HepG2 (cell line): ENCODE measurements at regions not wholly inside any gene's neighbourhood (a gene's known extent, or its start where the extent isn't known, plus 50 kb on each side); places are given as distances from the start of the nearest gene placed in this dataset.
A peak's percentile ranks its signal among the peaks of the same experiment; 100 is the strongest.

Experiments
- ATAC-seq: fragments of 200-7000 bp; cut with Tn5 transposase; 3 replicates; pipeline ENCODE4 v1.9.1; 2020; ENCODE audit warnings: mild to moderate bottlenecking, moderate library complexity
- BruUV-seq: library from RNA; stranded (reverse); fragments of 400-500 nt; replicated peaks from 2 replicates; lab custom pipeline; 2021; lab: Mats Ljungman, UMichigan
- CTCF ChIA-PET: fragments of 300-600 bp; formaldehyde crosslinking; extraction: SDS; loops from one replicate; lab custom pipeline; 2021; ENCODE audit warnings: low total read pairs, inconsistent platforms, low intra/inter-chr PET ratio; lab: Yijun Ruan, JAX
- POLR2A ChIA-PET: fragments of 350-600 bp; sonication (Branson Sonifier 250); formaldehyde crosslinking; loops from one replicate; lab custom pipeline; 2020; ENCODE audit warnings: antibody characterized with exemption, inconsistent platforms; lab: Yijun Ruan, JAX
- DNase-seq: peaks from one replicate; pipeline ENCODE4 v3.0.0-alpha.2; 2015; ENCODE audit warnings: low spot score
- FAIRE-seq: peaks from 3 replicates; lab custom pipeline; 2011; peaks lifted over from hg19 to GRCh38; lab: Jason Lieb, UNC
- H2AFZ ChIP-seq: one replicate; pipeline ENCODE4 v1.6.1; 2011; ENCODE audit warnings: low read length, inconsistent platforms
- H3K27ac ChIP-seq: fragments of 300-600 bp; 3 replicates; pipeline ENCODE4 v1.8.0; 2011; ENCODE audit warnings: mixed run types, mild to moderate bottlenecking, mixed read lengths, low read length, inconsistent platforms; ENCODE audit not compliant: insufficient read depth; ENCODE audit errors: extremely low read length
- H3K27me3 ChIP-seq, 2 experiments: fragments of 200-600 bp in 1 of 2; 2 replicates in 1 of 2; 3 replicates in 1 of 2; pipeline versions ENCODE4 v1.6.0 to v1.8.0; 2011; ENCODE audit warnings: low read length in 2 of 2, mild to moderate bottlenecking in 2 of 2, moderate library complexity in 2 of 2, inconsistent platforms in 1 of 2; ENCODE audit not compliant: insufficient read depth in 2 of 2, control insufficient read depth in 1 of 2
- H3K36me3 ChIP-seq, 2 experiments: fragments of 200-600 bp in 1 of 2; replicated peaks in 1 of 2; 2 replicates in 1 of 2; 3 replicates in 1 of 2; pipeline versions ENCODE4 v1.5.1 to v1.8.0; 2011; ENCODE audit warnings: low read length in 2 of 2, inconsistent platforms in 1 of 2; ENCODE audit not compliant: insufficient read depth in 2 of 2, control insufficient read depth in 1 of 2
- H3K4me1 ChIP-seq: 2 replicates; pipeline ENCODE4 v1.5.1; 2012; ENCODE audit warnings: low read length, inconsistent platforms; ENCODE audit not compliant: insufficient read depth
- H3K4me2 ChIP-seq: 2 replicates; pipeline ENCODE4 v1.6.0; 2011; ENCODE audit warnings: low read depth, low read length, inconsistent platforms
- H3K4me3 ChIP-seq, 3 experiments: fragments of 200-600 bp in 1 of 3; sonication (generic), shearing (Covaris generic) in 1 of 3; replicated peaks in 1 of 3; 2 replicates each; pipeline ENCODE4 v1.5.1; 2011 to 2016; ENCODE audit warnings: low read length in 3 of 3, inconsistent platforms in 2 of 3, low read depth in 2 of 3, mild to moderate bottlenecking in 2 of 3, control low read depth in 1 of 3, mixed read lengths in 1 of 3; ENCODE audit not compliant: insufficient read depth in 1 of 3
- H3K79me2 ChIP-seq: one replicate; pipeline ENCODE4 v1.6.1; 2011; ENCODE audit warnings: low read length, inconsistent platforms; ENCODE audit not compliant: insufficient read depth
- H3K9ac ChIP-seq: 2 replicates; pipeline ENCODE4 v1.6.0; 2011; ENCODE audit warnings: mild to moderate bottlenecking, low read depth, low read length, inconsistent platforms; ENCODE audit not compliant: insufficient read depth
- H3K9me3 ChIP-seq: 2 replicates; pipeline ENCODE4 v1.5.1; 2012; ENCODE audit warnings: mild to moderate bottlenecking, low read length
- H4K20me1 ChIP-seq: 2 replicates; pipeline ENCODE4 v1.6.0; 2011; ENCODE audit warnings: inconsistent platforms, mild to moderate bottlenecking, low read length, moderate library complexity; ENCODE audit not compliant: insufficient read depth
- ATF7 ChIP-seq, 2 experiments: fragments of 450-650 bp in 1 of 2; sonication (generic) in 1 of 2; formaldehyde crosslinking in 1 of 2; IDR thresholded peaks; 2 replicates each; pipeline versions ENCODE4 v1.4.0 to v1.6.1; 2016 to 2020; ENCODE audit warnings: antibody characterized with exemption in 1 of 2, mild to moderate bottlenecking in 1 of 2, missing genetic modification reagents in 1 of 2
- CHD2 ChIP-seq: IDR thresholded peaks from 2 replicates; pipeline ENCODE4 v1.6.1; 2011; ENCODE audit warnings: low read depth, low read length, improper control_type of control experiment
- DNMT1 ChIP-seq: sonication (generic); formaldehyde crosslinking; IDR thresholded peaks from 2 replicates; pipeline ENCODE4 v1.5.1; 2020; ENCODE audit warnings: mild to moderate bottlenecking, missing genetic modification reagents
- JARID2 ChIP-seq: sonication (generic); formaldehyde crosslinking; IDR thresholded peaks from 2 replicates; pipeline ENCODE4 v1.8.1; 2023; ENCODE audit warnings: missing genetic modification reagents, inconsistent platforms; ENCODE audit not compliant: insufficient replicate concordance
- NFE2L2 ChIP-seq: fragments of 150-350 bp; IDR thresholded peaks from 2 replicates; pipeline ENCODE4 v1.6.1; 2014; ENCODE audit warnings: low read length
- PHF20 ChIP-seq: sonication (generic); formaldehyde crosslinking; IDR thresholded peaks from 2 replicates; pipeline ENCODE4 v1.5.0; 2020; ENCODE audit warnings: mild to moderate bottlenecking, missing genetic modification reagents
- TAF15 ChIP-seq: fragments of 200-400 bp; formaldehyde crosslinking; IDR thresholded peaks from one replicate; pipeline ENCODE4 v1.6.1; 2018; ENCODE audit warnings: mild to moderate bottlenecking, low read depth, low read length; ENCODE audit not compliant: poor library complexity, severe bottlenecking
- ZNF160 ChIP-seq: sonication (generic); formaldehyde crosslinking; IDR thresholded peaks from 2 replicates; pipeline ENCODE4 v1.8.0; 2022; ENCODE audit warnings: mild to moderate bottlenecking, inconsistent platforms, missing genetic modification reagents
- ZNF30 ChIP-seq: sonication (generic); formaldehyde crosslinking; IDR thresholded peaks from 2 replicates; pipeline ENCODE4 v1.5.0; 2020; ENCODE audit warnings: mild to moderate bottlenecking, missing genetic modification reagents
- ZNF800 ChIP-seq: sonication (generic); formaldehyde crosslinking; IDR thresholded peaks from 2 replicates; pipeline ENCODE4 v1.4.0; 2020; ENCODE audit warnings: missing genetic modification reagents
- WGBS: methylation state at CpG from one replicate; pipeline ENCODE4 v1.1.6; 2017; ENCODE audit warnings: low lambda C conversion rate; 5-methylcytosine and 5-hydroxymethylcytosine counted together
- in situ Hi-C: cut with HindIII; loops from 2 replicates; pipeline ENCODE4 v1.10.0; 2017; ENCODE audit warnings: low pct_unique_long_range_greater_than_20kb; ENCODE audit not compliant: extremely low pct_ligation_motif_present
- intact Hi-C: fragments of 100-400 bp; cut with micrococcal nuclease; formaldehyde crosslinking; loops from one replicate; pipeline ENCODE4 v1.10.0; 2022; ENCODE audit not compliant: unreplicated experiment
- TF ChIP-seq, protein P1 (sequence below): IDR thresholded peaks from 2 replicates; pipeline ENCODE4 v1.6.1; 2016; ENCODE audit warnings: missing compliant biosample characterization, missing genetic modification reagents, borderline replicate concordance

GRCh38 chr6:71103130-71103529 lies 146.3 kb upstream of the B3GAT2 start:
- Histone ChIP-seq H3K79me2 (no peaks in the 10 kb centered on the region), H3K4me2 (no peak overlapping the region), H3K4me1 (no peaks in the 10 kb centered on the region), H3K27ac (no peak overlapping the region), H3K4me3 (no peak overlapping the region), H3K9me3 (no peaks in the 10 kb centered on the region), H3K27me3 (0 out of 5 replicates have a peak, but pooled peaks cover 0 to 2% of the 10 kb centered on the region in 2 experiments), H3K9ac (no peak overlapping the region), H4K20me1 (no peaks in the 10 kb centered on the region), H3K36me3 (no peaks in the 10 kb centered on the region), H2AFZ (no peak overlapping the region)
- intact Hi-C loops, result no loop called here
- TF ChIP-seq PHF20 (CRISPR knock-in tag), result no peak
- peak; percentile 77 for TF ChIP-seq ATF7 (IDR thresholded peaks at IDR 0.05)
- no peak for TF ChIP-seq ATF7 (CRISPR knock-in tag; IDR thresholded peaks at IDR 0.05)
- ChIA-PET CTCF (no interaction called here), POLR2A (no interaction called here)
- FAIRE-seq (no peak), ATAC-seq (no peak), DNase-seq (no peak)
- no TSS peak for BruUV-seq
- in situ Hi-C loops, result no loop called here
- WGBS, result 4% methylated on average over 2 of the region's 2 CpGs

- Histone ChIP-seq H3K9me3 (no peaks in the 10 kb centered on the region), H3K27ac (no peak overlapping the region), H3K4me1 (no peaks in the 10 kb centered on the region), H3K36me3 (no peaks in the 10 kb centered on the region), H3K4me2 (no peak overlapping the region), H2AFZ (no peak overlapping the region), H4K20me1 (no peaks in the 10 kb centered on the region), H3K9ac (no peak overlapping the region), H3K79me2 (no peaks in the 10 kb centered on the region), H3K4me3 (no peak overlapping the region), H3K27me3 (0 out of 5 replicates have a peak, but pooled peaks cover 0 to 2% of the 10 kb centered on the region in 2 experiments)
- no peak for TF ChIP-seq NFE2L2
- no peak for TF ChIP-seq JARID2
- TF ChIP-seq ZNF30 (CRISPR knock-in tag), result no peak
- TF ChIP-seq TAF15, result no peak
- no peak for TF ChIP-seq CHD2
- TF ChIP-seq, protein P1, sequence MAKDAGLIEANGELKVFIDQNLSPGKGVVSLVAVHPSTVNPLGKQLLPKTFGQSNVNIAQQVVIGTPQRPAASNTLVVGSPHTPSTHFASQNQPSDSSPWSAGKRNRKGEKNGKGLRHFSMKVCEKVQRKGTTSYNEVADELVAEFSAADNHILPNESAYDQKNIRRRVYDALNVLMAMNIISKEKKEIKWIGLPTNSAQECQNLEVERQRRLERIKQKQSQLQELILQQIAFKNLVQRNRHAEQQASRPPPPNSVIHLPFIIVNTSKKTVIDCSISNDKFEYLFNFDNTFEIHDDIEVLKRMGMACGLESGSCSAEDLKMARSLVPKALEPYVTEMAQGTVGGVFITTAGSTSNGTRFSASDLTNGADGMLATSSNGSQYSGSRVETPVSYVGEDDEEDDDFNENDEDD, result no peak
- TF ChIP-seq ZNF160, result no peak
- TF ChIP-seq ZNF800, result no peak
- TF ChIP-seq DNMT1 (CRISPR knock-in tag), result no peak
- ATAC-seq (no peak), FAIRE-seq (no peak), DNase-seq (no peak)
- in situ Hi-C loops (no loop called here), intact Hi-C loops (no loop called here)
- POLR2A ChIA-PET, result no interaction called here
- no TSS peak for BruUV-seq
- CTCF ChIA-PET, result no interaction called here
- no CpG with 5 or more reads among the region's 1 CpG for WGBS
These were observed 146.8 kb upstream of the B3GAT2 start for GRCh38 chr6:71103641-71104040.
